GM23338 (cell line): ENCODE measurements at regions not wholly inside any gene's neighbourhood (a gene's known extent, or its start where the extent isn't known, plus 50 kb on each side); places are given as distances from the start of the nearest gene placed in this dataset.

Source experiments
- ATAC-seq: fragments of 200-7000 bp; cut with Tn5 transposase; 3 replicates; pipeline ENCODE4 v1.9.1; 2020
- DNase-seq: peaks from one replicate; pipeline ENCODE4 v3.0.0-alpha.2; 2015; ENCODE audit warnings: low spot score
- H2AFZ ChIP-seq: fragments of 200-600 bp; sonication (generic); 2 replicates; pipeline ENCODE4 v1.8.0; 2016; ENCODE audit warnings: antibody characterized with exemption, mild to moderate bottlenecking, moderate library complexity
- H3F3A ChIP-seq: fragments of 200-600 bp; sonication (generic); replicated peaks from 2 replicates; pipeline ENCODE4 v1.8.0; 2017; ENCODE audit warnings: antibody characterized with exemption, mixed run types, low read depth
- H3K27ac ChIP-seq: fragments of 200-600 bp; sonication (generic); 2 replicates; pipeline ENCODE4 v1.6.1; 2016; ENCODE audit warnings: low read depth
- H3K27me3 ChIP-seq: fragments of 200-600 bp; sonication (generic); 2 replicates; pipeline ENCODE4 v1.8.0; 2016; ENCODE audit warnings: mild to moderate bottlenecking, mixed run types, moderate library complexity; ENCODE audit not compliant: insufficient read depth
- H3K36me3 ChIP-seq: fragments of 200-600 bp; sonication (generic); 2 replicates; pipeline ENCODE4 v1.8.0; 2016; ENCODE audit warnings: mild to moderate bottlenecking; ENCODE audit not compliant: insufficient read depth
- H3K4me1 ChIP-seq: fragments of 200-600 bp; sonication (generic); 2 replicates; pipeline ENCODE4 v1.8.0; 2016; ENCODE audit warnings: mild to moderate bottlenecking, moderate library complexity; ENCODE audit not compliant: insufficient read depth
- H3K4me2 ChIP-seq: fragments of 200-600 bp; sonication (generic); 2 replicates; pipeline ENCODE4 v1.7.1; 2017; ENCODE audit warnings: mixed run types
- H3K4me3 ChIP-seq: fragments of 200-600 bp; sonication (generic); 2 replicates; pipeline ENCODE4 v1.6.1; 2016; ENCODE audit warnings: mixed run types
- H3K79me2 ChIP-seq: fragments of 200-600 bp; sonication (generic); replicated peaks from 2 replicates; pipeline ENCODE4 v1.8.0; 2017; ENCODE audit warnings: mild to moderate bottlenecking; ENCODE audit not compliant: insufficient read depth
- H3K9me2 ChIP-seq: fragments of 200-600 bp; sonication (generic); 2 replicates; pipeline ENCODE4 v1.8.0; 2017; ENCODE audit not compliant: insufficient read depth
- H4K20me1 ChIP-seq: fragments of 200-600 bp; sonication (generic); replicated peaks from 2 replicates; pipeline ENCODE4 v1.8.0; 2017; ENCODE audit warnings: mild to moderate bottlenecking; ENCODE audit not compliant: insufficient read depth
- H3K27ac Mint-ChIP-seq: 2 replicates; pipeline ENCODE4 v1.8.0; 2020; ENCODE audit warnings: inconsistent platforms, mild to moderate bottlenecking, moderate library complexity, mixed read lengths
- H3K27me3 Mint-ChIP-seq: 3 replicates; pipeline ENCODE4 v1.8.0; 2022; ENCODE audit warnings: low read depth, mild to moderate bottlenecking, moderate library complexity, mixed read lengths, inconsistent platforms; ENCODE audit not compliant: insufficient read depth, poor library complexity
- H3K36me3 Mint-ChIP-seq: 3 replicates; pipeline ENCODE4 v1.8.0; 2021; ENCODE audit warnings: low read depth, mild to moderate bottlenecking, inconsistent platforms, moderate library complexity, mixed read lengths
- H3K4me1 Mint-ChIP-seq: 3 replicates; pipeline ENCODE4 v1.8.0; 2020; ENCODE audit warnings: mild to moderate bottlenecking, inconsistent platforms, mixed read lengths
- H3K4me3 Mint-ChIP-seq: 3 replicates; pipeline ENCODE4 v1.8.0; 2021; ENCODE audit warnings: moderate library complexity, mild to moderate bottlenecking, inconsistent platforms, mixed read lengths
- H3K9me3 Mint-ChIP-seq: 3 replicates; pipeline ENCODE4 v1.8.0; 2020; ENCODE audit warnings: moderate library complexity, mild to moderate bottlenecking, inconsistent platforms, mixed read lengths
- EZH2 ChIP-seq: fragments of 200-600 bp; sonication (generic); IDR thresholded peaks from one replicate; pipeline ENCODE4 v1.8.0; 2017; ENCODE audit warnings: antibody characterized with exemption, mild to moderate bottlenecking, low read depth; ENCODE audit not compliant: unreplicated experiment
- EZH2phosphoT487 ChIP-seq: fragments of 200-600 bp; sonication (generic); IDR thresholded peaks from one replicate; pipeline ENCODE4 v1.8.1; 2018; ENCODE audit warnings: antibody characterized with exemption; ENCODE audit not compliant: unreplicated experiment
- JUNB ChIP-seq: IDR thresholded peaks from one replicate; pipeline ENCODE4 v1.6.1; 2016; ENCODE audit warnings: antibody characterized with exemption; ENCODE audit not compliant: unreplicated experiment
- NANOG ChIP-seq: IDR thresholded peaks from 2 replicates; pipeline ENCODE4 v1.6.1; 2016; ENCODE audit warnings: antibody characterized with exemption, borderline replicate concordance
- POLR2AphosphoS5 ChIP-seq: IDR thresholded peaks from 2 replicates; pipeline ENCODE4 v1.6.1; 2016; ENCODE audit warnings: antibody characterized with exemption, low read depth
- STAT1 ChIP-seq: IDR thresholded peaks from one replicate; pipeline ENCODE4 v1.6.1; 2016; ENCODE audit warnings: antibody characterized with exemption; ENCODE audit not compliant: unreplicated experiment
- ZNF331 ChIP-seq: fragments of 250-450 bp; sonication (Bioruptor Pico); IDR thresholded peaks from 2 replicates; pipeline ENCODE4 v1.5.0; 2020; ENCODE audit warnings: low read depth, mild to moderate bottlenecking, moderate library complexity
- TF ChIP-seq, protein P1 (sequence below): IDR thresholded peaks from one replicate; pipeline ENCODE4 v1.6.1; 2018; ENCODE audit warnings: antibody characterized with exemption; ENCODE audit not compliant: unreplicated experiment
- TF ChIP-seq, protein P2 (sequence below), 2 experiments: fragments of 200-600 bp in 1 of 2; sonication (generic) in 1 of 2; conservative IDR thresholded peaks; 2 replicates each; pipeline versions ENCODE4 v1.5.1 to v1.6.1; 2016 to 2017; ENCODE audit warnings: antibody characterized with exemption in 2 of 2, low read depth in 2 of 2, mild to moderate bottlenecking in 2 of 2, moderate library complexity in 1 of 2
- TF ChIP-seq, protein P3 (sequence below): IDR thresholded peaks from 2 replicates; pipeline ENCODE4 v1.6.1; 2016; ENCODE audit warnings: antibody characterized with exemption

DNA sequence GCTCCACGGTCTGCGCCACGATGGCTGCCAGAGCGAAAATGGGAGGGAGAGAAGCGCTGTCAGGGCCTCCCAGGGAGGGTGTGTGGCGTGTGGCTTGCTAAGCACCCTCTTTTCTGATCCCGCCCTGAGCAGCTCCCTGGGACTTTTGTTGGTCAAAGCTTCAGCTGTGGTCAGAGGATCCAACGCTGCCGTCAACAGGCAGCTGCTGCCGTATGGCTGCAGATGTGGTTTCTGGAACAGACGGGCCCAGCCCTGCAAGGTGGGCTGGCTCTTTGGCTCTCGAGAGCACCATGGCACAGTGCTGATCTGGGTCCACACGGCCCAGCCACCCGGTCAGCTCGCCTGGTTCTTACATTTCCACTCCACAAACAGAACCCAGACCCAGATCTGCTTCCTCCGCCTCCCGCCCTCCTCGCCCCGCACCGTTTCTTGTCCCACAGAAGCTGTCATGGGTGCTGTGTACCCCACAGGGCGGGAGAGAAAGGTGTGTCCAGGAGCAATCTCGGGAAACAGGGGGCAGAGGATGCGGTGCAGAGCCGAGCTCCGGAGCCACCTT lies 86.0 kb upstream of the BHLHE23 start:
- TF ChIP-seq, protein P1, sequence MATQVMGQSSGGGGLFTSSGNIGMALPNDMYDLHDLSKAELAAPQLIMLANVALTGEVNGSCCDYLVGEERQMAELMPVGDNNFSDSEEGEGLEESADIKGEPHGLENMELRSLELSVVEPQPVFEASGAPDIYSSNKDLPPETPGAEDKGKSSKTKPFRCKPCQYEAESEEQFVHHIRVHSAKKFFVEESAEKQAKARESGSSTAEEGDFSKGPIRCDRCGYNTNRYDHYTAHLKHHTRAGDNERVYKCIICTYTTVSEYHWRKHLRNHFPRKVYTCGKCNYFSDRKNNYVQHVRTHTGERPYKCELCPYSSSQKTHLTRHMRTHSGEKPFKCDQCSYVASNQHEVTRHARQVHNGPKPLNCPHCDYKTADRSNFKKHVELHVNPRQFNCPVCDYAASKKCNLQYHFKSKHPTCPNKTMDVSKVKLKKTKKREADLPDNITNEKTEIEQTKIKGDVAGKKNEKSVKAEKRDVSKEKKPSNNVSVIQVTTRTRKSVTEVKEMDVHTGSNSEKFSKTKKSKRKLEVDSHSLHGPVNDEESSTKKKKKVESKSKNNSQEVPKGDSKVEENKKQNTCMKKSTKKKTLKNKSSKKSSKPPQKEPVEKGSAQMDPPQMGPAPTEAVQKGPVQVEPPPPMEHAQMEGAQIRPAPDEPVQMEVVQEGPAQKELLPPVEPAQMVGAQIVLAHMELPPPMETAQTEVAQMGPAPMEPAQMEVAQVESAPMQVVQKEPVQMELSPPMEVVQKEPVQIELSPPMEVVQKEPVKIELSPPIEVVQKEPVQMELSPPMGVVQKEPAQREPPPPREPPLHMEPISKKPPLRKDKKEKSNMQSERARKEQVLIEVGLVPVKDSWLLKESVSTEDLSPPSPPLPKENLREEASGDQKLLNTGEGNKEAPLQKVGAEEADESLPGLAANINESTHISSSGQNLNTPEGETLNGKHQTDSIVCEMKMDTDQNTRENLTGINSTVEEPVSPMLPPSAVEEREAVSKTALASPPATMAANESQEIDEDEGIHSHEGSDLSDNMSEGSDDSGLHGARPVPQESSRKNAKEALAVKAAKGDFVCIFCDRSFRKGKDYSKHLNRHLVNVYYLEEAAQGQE: no peak
- no peak for TF ChIP-seq ZNF331 (CRISPR knock-in tag)
- TF ChIP-seq POLR2AphosphoS5: no peak
- no peak for TF ChIP-seq STAT1
- DNase-seq (no peak), ATAC-seq (peak; percentile 12; the same call in 1 of the 3 replicates)
- Histone ChIP-seq H3K36me3 (no peaks in the 10 kb centered on the region), H4K20me1 (no peaks in the 10 kb centered on the region), H3K27me3 (no peaks in the 10 kb centered on the region), H3F3A (no peaks in the 10 kb centered on the region), H3K4me2 (no peak overlapping the region), H3K9me2 (no peaks in the 10 kb centered on the region), H3K4me3 (no peak overlapping the region), H3K4me1 (no peaks in the 10 kb centered on the region), H3K27ac (no peak overlapping the region), H3K79me2 (no peaks in the 10 kb centered on the region), H2AFZ (no peak overlapping the region)
- Mint-ChIP-seq H3K27ac (no peak overlapping the region), H3K27me3 (peaks cover 15% of the 10 kb centered on the region), H3K4me3 (no peak overlapping the region), H3K9me3 (no peaks in the 10 kb centered on the region; the same call in 1 of the 3 replicates), H3K4me1 (no peaks in the 10 kb centered on the region), H3K36me3 (no peaks in the 10 kb centered on the region)

DNA sequence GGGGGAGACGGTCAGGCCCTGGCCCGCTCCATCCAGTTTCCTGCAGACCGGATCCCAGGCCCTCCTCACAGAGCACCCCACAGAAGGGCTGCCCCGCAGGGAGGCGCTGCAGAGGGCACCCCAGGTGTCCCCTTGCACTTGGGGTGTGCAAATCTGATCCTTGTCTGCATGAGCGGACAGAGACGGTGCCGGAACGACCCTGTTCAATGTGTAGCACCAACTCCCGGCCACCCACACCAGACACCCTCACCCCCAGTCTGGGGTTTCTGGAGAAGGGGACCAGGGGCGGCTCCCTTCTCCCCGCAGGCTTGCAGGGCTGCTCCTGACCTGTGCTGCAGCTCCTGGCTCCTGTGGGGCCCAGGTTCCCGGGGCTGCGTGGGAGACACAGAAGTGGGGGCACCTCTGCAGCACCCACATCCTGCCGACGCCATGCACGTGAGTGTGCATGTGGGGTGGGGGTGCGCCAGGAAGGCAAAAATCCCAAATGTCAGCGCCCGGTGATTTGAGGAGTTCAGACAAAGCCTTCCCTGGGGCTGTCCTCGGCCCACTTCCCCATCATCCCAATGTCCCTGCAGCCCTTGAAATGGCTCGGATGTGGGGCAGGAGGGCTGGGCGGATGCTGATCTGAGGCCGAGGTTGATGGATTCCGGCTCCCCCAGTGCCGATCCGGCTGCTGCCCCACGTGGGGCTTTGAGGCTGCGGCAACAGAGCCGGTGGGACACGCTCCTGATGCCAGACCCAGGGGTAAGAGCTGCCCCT lies 85.3 kb upstream of the BHLHE23 start:
- ATAC-seq: no peak
- no peaks in the 10 kb centered on the region for H3K4me1 Mint-ChIP-seq
- TF ChIP-seq NANOG (no peak), EZH2phosphoT487 (no peak), STAT1 (no peak), JUNB (no peak), EZH2 (no peak)
- TF ChIP-seq, protein P2, sequence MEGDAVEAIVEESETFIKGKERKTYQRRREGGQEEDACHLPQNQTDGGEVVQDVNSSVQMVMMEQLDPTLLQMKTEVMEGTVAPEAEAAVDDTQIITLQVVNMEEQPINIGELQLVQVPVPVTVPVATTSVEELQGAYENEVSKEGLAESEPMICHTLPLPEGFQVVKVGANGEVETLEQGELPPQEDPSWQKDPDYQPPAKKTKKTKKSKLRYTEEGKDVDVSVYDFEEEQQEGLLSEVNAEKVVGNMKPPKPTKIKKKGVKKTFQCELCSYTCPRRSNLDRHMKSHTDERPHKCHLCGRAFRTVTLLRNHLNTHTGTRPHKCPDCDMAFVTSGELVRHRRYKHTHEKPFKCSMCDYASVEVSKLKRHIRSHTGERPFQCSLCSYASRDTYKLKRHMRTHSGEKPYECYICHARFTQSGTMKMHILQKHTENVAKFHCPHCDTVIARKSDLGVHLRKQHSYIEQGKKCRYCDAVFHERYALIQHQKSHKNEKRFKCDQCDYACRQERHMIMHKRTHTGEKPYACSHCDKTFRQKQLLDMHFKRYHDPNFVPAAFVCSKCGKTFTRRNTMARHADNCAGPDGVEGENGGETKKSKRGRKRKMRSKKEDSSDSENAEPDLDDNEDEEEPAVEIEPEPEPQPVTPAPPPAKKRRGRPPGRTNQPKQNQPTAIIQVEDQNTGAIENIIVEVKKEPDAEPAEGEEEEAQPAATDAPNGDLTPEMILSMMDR (conservative IDR thresholded peaks at IDR 0.05; ENCODE audit: low read depth in 2 of 2): no peak
- TF ChIP-seq, protein P1: no peak
- TF ChIP-seq, protein P3, sequence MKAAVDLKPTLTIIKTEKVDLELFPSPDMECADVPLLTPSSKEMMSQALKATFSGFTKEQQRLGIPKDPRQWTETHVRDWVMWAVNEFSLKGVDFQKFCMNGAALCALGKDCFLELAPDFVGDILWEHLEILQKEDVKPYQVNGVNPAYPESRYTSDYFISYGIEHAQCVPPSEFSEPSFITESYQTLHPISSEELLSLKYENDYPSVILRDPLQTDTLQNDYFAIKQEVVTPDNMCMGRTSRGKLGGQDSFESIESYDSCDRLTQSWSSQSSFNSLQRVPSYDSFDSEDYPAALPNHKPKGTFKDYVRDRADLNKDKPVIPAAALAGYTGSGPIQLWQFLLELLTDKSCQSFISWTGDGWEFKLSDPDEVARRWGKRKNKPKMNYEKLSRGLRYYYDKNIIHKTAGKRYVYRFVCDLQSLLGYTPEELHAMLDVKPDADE: no peak

More for the DNA sequence above, 85.3 kb upstream of the BHLHE23 start:
- Mint-ChIP-seq H3K27me3 (peaks cover 17% of the 10 kb centered on the region), H3K9me3 (no peaks in the 10 kb centered on the region; the same call in 1 of the 3 replicates), H3K4me3 (no peak overlapping the region), H3K27ac (no peak overlapping the region), H3K36me3 (no peaks in the 10 kb centered on the region)
- DNase-seq: no peak
- Histone ChIP-seq H3K36me3 (no peaks in the 10 kb centered on the region), H2AFZ (no peak overlapping the region), H3K4me2 (no peak overlapping the region), H3K4me1 (no peaks in the 10 kb centered on the region), H3K4me3 (no peak overlapping the region), H3K9me2 (no peaks in the 10 kb centered on the region), H3K79me2 (no peaks in the 10 kb centered on the region), H4K20me1 (no peaks in the 10 kb centered on the region), H3K27me3 (no peaks in the 10 kb centered on the region), H3K27ac (no peak overlapping the region), H3F3A (no peaks in the 10 kb centered on the region)
